ENCODE measurements at regions not wholly inside any gene's neighbourhood (a gene's known extent, or its start where the extent isn't known, plus 50 kb on each side); places are given as distances from the start of the nearest gene placed in this dataset.

DNA sequence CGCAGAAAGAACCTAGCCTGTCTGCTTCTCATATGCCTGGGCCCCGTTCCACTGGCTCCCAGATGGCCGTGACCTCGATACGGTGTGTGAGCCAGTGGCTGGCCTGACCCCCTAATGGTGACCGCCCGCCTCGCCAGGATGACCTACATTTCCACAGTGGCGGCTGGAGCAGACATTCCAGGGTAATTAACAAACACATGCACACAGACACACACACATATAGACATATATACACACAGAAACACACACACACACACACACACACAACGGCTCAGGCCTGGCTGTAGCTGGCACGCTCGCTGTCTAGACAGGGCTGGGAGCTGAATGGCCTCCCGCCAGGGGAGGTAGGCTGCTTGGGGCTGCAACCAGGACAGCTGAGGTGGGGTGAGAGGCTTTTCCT lies 227.1 kb downstream of the ANKRD60 start:
- Histone ChIP-seq H3K4me3 (no peak overlapping the region), H3K9me3 (no peaks in the 10 kb centered on the region), H3K4me1 (no peaks in the 10 kb centered on the region), H3K27me3 (no peaks in the 10 kb centered on the region), H3K27ac (peak overlapping the region; percentile 10 to 18), H3K36me3 (no peaks in the 10 kb centered on the region)
- peak in 1 of 2 donors; percentile 39 for DNase-seq
- intact Hi-C loops (cut with DNase I; ENCODE audit: low total_unique reads) = no loop called here
- TF ChIP-seq POLR2A (IDR thresholded peaks at IDR 0.05) = no peak

DNA sequence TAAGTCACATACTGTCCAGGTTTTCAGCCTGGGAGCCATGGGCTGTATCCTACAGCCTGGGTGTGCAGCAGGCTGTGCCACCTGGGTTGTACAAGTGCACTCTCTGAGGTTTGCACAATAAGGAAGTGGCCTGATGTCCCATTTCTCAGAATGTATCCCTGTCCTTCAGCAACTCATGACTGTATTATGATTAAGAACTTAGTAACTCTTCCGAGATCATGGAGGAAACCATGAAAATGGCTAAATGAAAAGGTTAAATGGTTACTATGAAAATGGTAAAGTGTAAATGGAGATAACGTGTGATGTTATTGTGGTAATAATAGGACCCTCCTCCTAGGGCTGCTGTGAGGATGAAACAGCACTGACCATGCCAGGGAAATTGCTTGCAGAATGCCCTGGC lies 227.6 kb downstream of the ANKRD60 start:
- DNase-seq = no peak
- Histone ChIP-seq H3K27me3 (no peaks in the 10 kb centered on the region), H3K4me3 (no peak overlapping the region), H3K36me3 (no peaks in the 10 kb centered on the region), H3K9me3 (no peaks in the 10 kb centered on the region), H3K4me1 (no peaks in the 10 kb centered on the region), H3K27ac (peak overlapping the region in 1 of 2 donors; percentile 59)
- no peak for TF ChIP-seq POLR2A (IDR thresholded peaks at IDR 0.05)
- TF ChIP-seq, protein P1, sequence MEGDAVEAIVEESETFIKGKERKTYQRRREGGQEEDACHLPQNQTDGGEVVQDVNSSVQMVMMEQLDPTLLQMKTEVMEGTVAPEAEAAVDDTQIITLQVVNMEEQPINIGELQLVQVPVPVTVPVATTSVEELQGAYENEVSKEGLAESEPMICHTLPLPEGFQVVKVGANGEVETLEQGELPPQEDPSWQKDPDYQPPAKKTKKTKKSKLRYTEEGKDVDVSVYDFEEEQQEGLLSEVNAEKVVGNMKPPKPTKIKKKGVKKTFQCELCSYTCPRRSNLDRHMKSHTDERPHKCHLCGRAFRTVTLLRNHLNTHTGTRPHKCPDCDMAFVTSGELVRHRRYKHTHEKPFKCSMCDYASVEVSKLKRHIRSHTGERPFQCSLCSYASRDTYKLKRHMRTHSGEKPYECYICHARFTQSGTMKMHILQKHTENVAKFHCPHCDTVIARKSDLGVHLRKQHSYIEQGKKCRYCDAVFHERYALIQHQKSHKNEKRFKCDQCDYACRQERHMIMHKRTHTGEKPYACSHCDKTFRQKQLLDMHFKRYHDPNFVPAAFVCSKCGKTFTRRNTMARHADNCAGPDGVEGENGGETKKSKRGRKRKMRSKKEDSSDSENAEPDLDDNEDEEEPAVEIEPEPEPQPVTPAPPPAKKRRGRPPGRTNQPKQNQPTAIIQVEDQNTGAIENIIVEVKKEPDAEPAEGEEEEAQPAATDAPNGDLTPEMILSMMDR (IDR thresholded peaks at IDR 0.05) = no peak
- intact Hi-C loops (cut with DNase I; ENCODE audit: low total_unique reads) = no loop called here

DNA sequence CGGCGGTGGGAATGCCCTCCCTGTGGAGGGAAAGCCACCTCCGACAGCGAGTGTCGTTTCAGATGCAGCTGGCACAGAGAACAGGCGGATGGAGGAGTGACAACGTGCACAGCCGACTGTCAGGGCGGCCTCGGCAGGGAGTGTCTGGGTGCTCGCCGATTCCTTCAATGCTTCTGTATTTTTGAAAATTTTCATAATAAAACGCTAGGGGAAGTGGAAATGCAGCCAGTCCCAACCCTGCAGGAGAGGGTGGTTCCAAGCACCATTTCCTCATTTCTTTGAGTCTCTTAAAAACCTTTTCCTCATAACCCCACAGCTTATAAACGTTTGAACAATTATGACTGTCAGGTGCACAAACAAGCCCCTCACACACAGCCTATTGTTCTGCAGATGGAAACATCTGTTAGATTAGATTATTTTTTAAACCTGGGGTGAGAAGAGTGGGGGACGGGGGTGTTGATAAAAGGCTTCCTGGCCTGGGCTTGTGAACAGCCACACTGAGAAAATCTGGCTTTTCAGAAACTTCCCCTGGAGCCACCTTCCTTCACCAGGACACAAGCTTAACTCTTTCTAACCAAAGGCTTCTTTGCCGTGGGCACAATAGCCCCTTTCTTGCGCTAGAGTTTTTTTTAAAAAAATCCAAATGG lies 228.9 kb downstream of the ANKRD60 start:
- DNase-seq = no peak
- no peaks in the 10 kb centered on the region for H3K9me3 ChIP-seq
- H3K27me3 ChIP-seq = no peaks in the 10 kb centered on the region
- no peaks in the 10 kb centered on the region for H3K4me1 ChIP-seq
- TF ChIP-seq, protein P1 (IDR thresholded peaks at IDR 0.05) = no peak
- no peak for TF ChIP-seq POLR2A (IDR thresholded peaks at IDR 0.05)
- no peak overlapping the region for H3K4me3 ChIP-seq
- H3K36me3 ChIP-seq = no peaks in the 10 kb centered on the region
- H3K27ac ChIP-seq = peak overlapping the region; percentile 48 to 59
- intact Hi-C loops (cut with DNase I; ENCODE audit: low total_unique reads) = no loop called here

DNA sequence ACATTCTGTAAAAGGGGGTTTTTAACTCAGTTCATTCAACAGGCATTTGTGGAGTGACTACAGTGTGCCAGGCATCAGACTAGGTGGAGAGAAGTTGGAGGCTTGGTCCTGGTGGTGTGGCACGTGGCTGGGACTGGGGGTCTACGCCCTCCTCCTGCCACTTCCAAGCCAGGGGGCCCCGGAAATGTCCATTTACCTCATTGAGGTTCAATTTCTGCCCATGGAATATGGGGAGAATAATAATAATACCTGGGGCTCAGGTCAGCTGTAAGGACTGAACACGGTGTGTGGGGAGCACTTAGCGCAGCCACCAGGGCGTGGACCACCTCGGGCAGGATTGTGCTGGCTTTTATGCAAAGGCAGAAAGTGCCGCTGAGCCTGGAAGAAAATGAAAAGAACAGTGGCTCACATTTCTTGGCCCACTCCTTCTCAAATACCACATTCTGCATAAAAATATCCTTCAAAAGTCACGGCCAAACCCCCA lies 229.4 kb downstream of the ANKRD60 start:
- Histone ChIP-seq H3K27ac (peak overlapping the region; percentile 48 to 59), H3K4me3 (no peak overlapping the region)

DNA sequence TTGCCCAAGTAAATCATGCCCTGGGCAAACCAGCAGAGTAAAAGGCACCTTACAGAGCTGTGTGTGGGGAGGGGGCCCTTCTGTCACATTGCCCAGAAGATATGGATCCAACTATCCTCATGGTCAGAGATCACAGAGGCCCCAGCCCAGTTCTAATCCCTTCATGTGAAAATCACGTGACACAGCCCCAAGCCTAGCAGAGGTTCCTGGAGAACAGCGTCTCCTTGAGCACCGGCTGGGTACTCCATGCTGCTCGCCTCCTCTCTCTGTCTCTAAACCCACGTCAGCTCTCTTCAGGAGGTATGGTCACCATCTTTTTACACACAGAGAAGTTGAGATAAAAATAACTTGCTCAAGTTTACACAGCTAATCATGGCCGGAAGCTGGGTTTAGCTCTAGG lies 230.2 kb downstream of the ANKRD60 start:
- TF ChIP-seq POLR2A (IDR thresholded peaks at IDR 0.05) = no peak
- TF ChIP-seq, protein P1 (IDR thresholded peaks at IDR 0.05) = no peak
- intact Hi-C loops (cut with DNase I; ENCODE audit: low total_unique reads) = no loop called here
- Histone ChIP-seq H3K27me3 (no peaks in the 10 kb centered on the region), H3K27ac (peak overlapping the region in 1 of 2 donors; percentile 59), H3K9me3 (no peaks in the 10 kb centered on the region), H3K4me3 (no peak overlapping the region), H3K4me1 (no peaks in the 10 kb centered on the region), H3K36me3 (no peaks in the 10 kb centered on the region)
- DNase-seq = no peak

More for the DNA sequence above, 229.4 kb downstream of the ANKRD60 start:
- H3K36me3 ChIP-seq = no peaks in the 10 kb centered on the region
- DNase-seq = no peak
- no peaks in the 10 kb centered on the region for H3K27me3 ChIP-seq
- TF ChIP-seq, protein P1 (IDR thresholded peaks at IDR 0.05) = no peak
- no peak for TF ChIP-seq POLR2A (IDR thresholded peaks at IDR 0.05)
- intact Hi-C loops (cut with DNase I; ENCODE audit: low total_unique reads) = no loop called here
- H3K4me1 ChIP-seq = no peaks in the 10 kb centered on the region
- H3K9me3 ChIP-seq = no peaks in the 10 kb centered on the region

Data from uterus (tissue), 3 donors.